K562 (cell line): ENCODE measurements at regions not wholly inside any gene's neighbourhood (a gene's known extent, or its start where the extent isn't known, plus 50 kb on each side); places are given as distances from the start of the nearest gene placed in this dataset.
A peak's percentile ranks its signal among the peaks of the same experiment; 100 is the strongest.

Experiments
- BCOR ChIP-seq: fragments of 450-650 bp; IDR thresholded peaks from 2 replicates; pipeline ENCODE4 v1.6.1; 2016
- CAMTA2 ChIP-seq: fragments of 250-450 bp; sonication (Bioruptor Pico); conservative IDR thresholded peaks from 2 replicates; pipeline ENCODE4 v1.5.1; 2022
- ELF1 ChIP-seq: fragments of 200-800 bp; sonication (Bioruptor generic); IDR thresholded peaks from 2 replicates; pipeline ENCODE4 v1.6.1; 2016; ENCODE audit warnings: missing genetic modification characterization, missing compliant biosample characterization
- ELF4 ChIP-seq: fragments of 450-650 bp; formaldehyde crosslinking; IDR thresholded peaks from 2 replicates; pipeline ENCODE4 v1.4.0; 2022; ENCODE audit warnings: missing genetic modification characterization
- FIP1L1 ChIP-seq: fragments of 200-400 bp; formaldehyde crosslinking; IDR thresholded peaks from 2 replicates; pipeline ENCODE4 v1.6.1; 2018; ENCODE audit warnings: mild to moderate bottlenecking, low read depth, low read length; ENCODE audit not compliant: poor library complexity, severe bottlenecking
- FOXA1 ChIP-seq: fragments of 450-650 bp; IDR thresholded peaks from 2 replicates; pipeline ENCODE4 v1.6.1; 2016; ENCODE audit warnings: mild to moderate bottlenecking, borderline replicate concordance
- HOMEZ ChIP-seq: fragments of 250-450 bp; sonication (Bioruptor Pico); IDR thresholded peaks from 2 replicates; pipeline ENCODE4 v1.4.0; 2020; ENCODE audit warnings: mild to moderate bottlenecking, moderate library complexity
- KLF13 ChIP-seq: fragments of 450-650 bp; IDR thresholded peaks from 2 replicates; pipeline ENCODE4 v1.6.1; 2016; ENCODE audit warnings: missing genetic modification characterization, low read depth, mild to moderate bottlenecking, missing compliant biosample characterization, moderate library complexity, borderline replicate concordance
- MAFF ChIP-seq: IDR thresholded peaks from 2 replicates; pipeline ENCODE4 v1.6.1; 2012; ENCODE audit warnings: low read length, improper control_type of control experiment
- NCOA6 ChIP-seq: fragments of 450-650 bp; IDR thresholded peaks from 2 replicates; pipeline ENCODE4 v1.6.1; 2017; ENCODE audit warnings: mild to moderate bottlenecking
- PML ChIP-seq: IDR thresholded peaks from 2 replicates; pipeline ENCODE4 v1.6.1; 2012; ENCODE audit warnings: low read length, inconsistent platforms
- POLR2AphosphoS2 ChIP-seq: IDR thresholded peaks from 2 replicates; pipeline ENCODE4 v1.6.1; 2012; ENCODE audit warnings: low read length, improper control_type of control experiment
- POLR2AphosphoS5 ChIP-seq: IDR thresholded peaks from 2 replicates; pipeline ENCODE4 v1.6.1; 2011; ENCODE audit warnings: mild to moderate bottlenecking, low read depth, low read length, moderate library complexity; ENCODE audit not compliant: control insufficient read depth, insufficient read depth
- RAD51 ChIP-seq: fragments of 450-650 bp; IDR thresholded peaks from 2 replicates; pipeline ENCODE4 v1.7.1; 2016; ENCODE audit warnings: low read depth, mild to moderate bottlenecking, borderline replicate concordance
- RBBP5 ChIP-seq: fragments of 200-600 bp; sonication (generic); IDR thresholded peaks from 2 replicates; pipeline ENCODE4 v1.6.1; 2012; ENCODE audit warnings: borderline replicate concordance, mild to moderate bottlenecking, low read length, control low read depth, inconsistent platforms; ENCODE audit not compliant: insufficient read depth, poor library complexity, severe bottlenecking
- SIRT6 ChIP-seq: IDR thresholded peaks from one replicate; pipeline ENCODE4 v1.6.1; 2012; ENCODE audit warnings: low read depth, mild to moderate bottlenecking, control low read depth, inconsistent platforms, low read length, moderate library complexity
- TFAM ChIP-seq: fragments of 250-450 bp; sonication (Bioruptor Pico); conservative IDR thresholded peaks from 2 replicates; pipeline ENCODE4 v1.5.0; 2021; ENCODE audit warnings: mild to moderate bottlenecking, moderate library complexity
- TFE3 ChIP-seq: fragments of 450-650 bp; formaldehyde crosslinking; IDR thresholded peaks from 2 replicates; pipeline ENCODE4 v1.4.0; 2020; ENCODE audit warnings: mild to moderate bottlenecking, mixed read lengths
- THAP7 ChIP-seq: fragments of 250-450 bp; sonication (Bioruptor Pico); IDR thresholded peaks from 2 replicates; pipeline ENCODE4 v1.5.0; 2021
- USF1 ChIP-seq: sonication (generic); formaldehyde crosslinking; IDR thresholded peaks from 2 replicates; pipeline ENCODE4 v1.9.0; 2022; ENCODE audit warnings: mild to moderate bottlenecking, missing genetic modification reagents
- YY1 ChIP-seq, 3 experiments: IDR thresholded peaks; 2 replicates each; pipeline ENCODE4 v1.6.1; 2011; ENCODE audit warnings: low read length in 2 of 3, mild to moderate bottlenecking in 2 of 3, moderate library complexity in 2 of 3, borderline replicate concordance in 1 of 3, control low read depth in 1 of 3, low read depth in 1 of 3; ENCODE audit not compliant: insufficient read depth in 3 of 3, insufficient replicate concordance in 2 of 3, control insufficient read depth in 1 of 3, insufficient read length in 1 of 3; ENCODE audit errors: extremely low read depth in 1 of 3
- ZNF282 ChIP-seq: sonication (generic); formaldehyde crosslinking; IDR thresholded peaks from 2 replicates; pipeline ENCODE4 v1.8.1; 2023; ENCODE audit warnings: missing genetic modification reagents
- ZNF655 ChIP-seq: fragments of 250-450 bp; sonication (Bioruptor Pico); IDR thresholded peaks from 2 replicates; pipeline ENCODE4 v1.5.0; 2021

- TF ChIP-seq RAD51, result peak; percentile 56; the same call in 1 of the 2 replicates
- TF ChIP-seq YY1 (IDR thresholded peaks at IDR 0.05; ENCODE audit: borderline replicate concordance in 1 of 3, control insufficient read depth in 1 of 3, extremely low read depth in 1 of 3, insufficient read depth in 3 of 3, insufficient read length in 1 of 3, insufficient replicate concordance in 2 of 3, low read depth in 1 of 3, low read length in 2 of 3), result peak in 1 of 3 experiments; percentile 18
- no peak for TF ChIP-seq CAMTA2 (CRISPR knock-in tag)
- no peak for TF ChIP-seq POLR2AphosphoS5
- no peak for TF ChIP-seq ELF4 (CRISPR knock-in tag)
- TF ChIP-seq TFAM (CRISPR knock-in tag), result no peak
- no peak for TF ChIP-seq NCOA6
- TF ChIP-seq HOMEZ, result no peak
- no peak for TF ChIP-seq THAP7 (CRISPR knock-in tag)
- TF ChIP-seq KLF13 (tag), result no peak
- no peak for TF ChIP-seq POLR2AphosphoS2
- TF ChIP-seq TFE3, result peak; percentile 52
- no peak for TF ChIP-seq FOXA1
- TF ChIP-seq MAFF, result no peak
- no peak for TF ChIP-seq ZNF655 (CRISPR knock-in tag)
- no peak for TF ChIP-seq FIP1L1
- no peak for TF ChIP-seq ELF1 (tag)
- TF ChIP-seq RBBP5, result no peak
- TF ChIP-seq USF1 (CRISPR knock-in tag), result peak; percentile 35; the same call in 1 of the 2 replicates
- TF ChIP-seq PML, result no peak
- no peak for TF ChIP-seq ZNF282 (CRISPR knock-in tag)
- TF ChIP-seq SIRT6, result no peak
- no peak for TF ChIP-seq BCOR
These were observed 777.6 kb downstream of the TBC1D22A start (continued) for GRCh38 chr22:47540011-47540410.
